ENCODE measurements at regions not wholly inside any gene's neighbourhood (a gene's known extent, or its start where the extent isn't known, plus 50 kb on each side); places are given as distances from the start of the nearest gene placed in this dataset.

GRCh38 chr5:57839025-57839424 lies 356.4 kb upstream of the ACTBL2 start:
- TF ChIP-seq POLR2A (IDR thresholded peaks at IDR 0.05), result no peak
- TF ChIP-seq CTCF (IDR thresholded peaks at IDR 0.05 in 8 of 11, conservative IDR thresholded peaks at IDR 0.05 in 3 of 11), result no peak

Measured in spleen (tissue), 7 donors.